CD1c-positive myeloid dendritic cell (primary cell): ENCODE measurements at regions not wholly inside any gene's neighbourhood (a gene's known extent, or its start where the extent isn't known, plus 50 kb on each side); places are given as distances from the start of the nearest gene placed in this dataset.

Experiments used
- DNase-seq: peaks from one replicate; pipeline ENCODE4 v3.0.0-alpha.2; 2016; ENCODE audit errors: extremely low spot score

- no peak for DNase-seq
Measured at GRCh38 chr14:32022938-32023466, 54.1 kb upstream of the ARHGAP5 start.

- DNase-seq: no peak
Measured at GRCh38 chr14:32023540-32023939, 53.6 kb upstream of the ARHGAP5 start.

GRCh38 chr14:32027255-32027939, 49.7 kb upstream of the ARHGAP5 start:
- no peak for DNase-seq
